Fibroblast of villous mesenchyme (primary cell): ENCODE measurements at regions not wholly inside any gene's neighbourhood (a gene's known extent, or its start where the extent isn't known, plus 50 kb on each side); places are given as distances from the start of the nearest gene placed in this dataset.
"Not testable (repeated sequence)": the region's sequence is repeated elsewhere in the genome, so short reads cannot be mapped to it uniquely, and the experiment has no call there.

Experiments used
- DNase-seq: peaks from one replicate; pipeline ENCODE4 v3.0.0-alpha.2; 2010; ENCODE audit warnings: low read depth
- H3K4me3 ChIP-seq: 2 replicates; pipeline ENCODE4 v1.5.1; 2011; ENCODE audit warnings: low read depth, mild to moderate bottlenecking, low read length
- TF ChIP-seq, protein P1 (sequence below): IDR thresholded peaks from 2 replicates; pipeline ENCODE4 v1.5.1; 2012; ENCODE audit warnings: low read depth, mild to moderate bottlenecking, low read length; ENCODE audit not compliant: insufficient read depth

GRCh38 chr2:95760806-95761525, 169.2 kb downstream of the TRIM43 start:
- DNase-seq = peak; percentile 83
- TF ChIP-seq, protein P1, sequence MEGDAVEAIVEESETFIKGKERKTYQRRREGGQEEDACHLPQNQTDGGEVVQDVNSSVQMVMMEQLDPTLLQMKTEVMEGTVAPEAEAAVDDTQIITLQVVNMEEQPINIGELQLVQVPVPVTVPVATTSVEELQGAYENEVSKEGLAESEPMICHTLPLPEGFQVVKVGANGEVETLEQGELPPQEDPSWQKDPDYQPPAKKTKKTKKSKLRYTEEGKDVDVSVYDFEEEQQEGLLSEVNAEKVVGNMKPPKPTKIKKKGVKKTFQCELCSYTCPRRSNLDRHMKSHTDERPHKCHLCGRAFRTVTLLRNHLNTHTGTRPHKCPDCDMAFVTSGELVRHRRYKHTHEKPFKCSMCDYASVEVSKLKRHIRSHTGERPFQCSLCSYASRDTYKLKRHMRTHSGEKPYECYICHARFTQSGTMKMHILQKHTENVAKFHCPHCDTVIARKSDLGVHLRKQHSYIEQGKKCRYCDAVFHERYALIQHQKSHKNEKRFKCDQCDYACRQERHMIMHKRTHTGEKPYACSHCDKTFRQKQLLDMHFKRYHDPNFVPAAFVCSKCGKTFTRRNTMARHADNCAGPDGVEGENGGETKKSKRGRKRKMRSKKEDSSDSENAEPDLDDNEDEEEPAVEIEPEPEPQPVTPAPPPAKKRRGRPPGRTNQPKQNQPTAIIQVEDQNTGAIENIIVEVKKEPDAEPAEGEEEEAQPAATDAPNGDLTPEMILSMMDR = no peak
- H3K4me3 ChIP-seq = no peak overlapping the region

DNA sequence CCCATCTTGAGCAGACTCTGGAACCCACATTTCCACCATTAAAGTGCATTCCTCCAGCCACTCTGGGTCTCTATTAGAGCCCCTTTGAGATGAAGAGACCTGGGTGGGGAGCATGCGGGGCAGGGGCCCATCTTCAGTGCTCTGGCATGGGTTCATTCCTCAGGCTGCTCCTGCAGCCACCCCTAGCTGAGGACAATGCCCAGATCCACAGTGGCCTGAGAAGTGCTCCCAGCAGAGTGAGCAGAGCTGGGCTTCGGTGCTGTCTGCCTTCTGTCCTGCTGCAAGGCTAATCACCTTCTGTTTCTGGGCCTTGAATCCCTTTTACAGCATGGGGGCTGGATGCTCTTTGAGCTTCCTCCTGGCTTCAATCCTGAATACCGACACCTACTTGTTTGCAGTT, 169.8 kb downstream of the TRIM43 start:
- no peak for DNase-seq
- TF ChIP-seq, protein P1 = no peak
- H3K4me3 ChIP-seq = no peak overlapping the region

DNA sequence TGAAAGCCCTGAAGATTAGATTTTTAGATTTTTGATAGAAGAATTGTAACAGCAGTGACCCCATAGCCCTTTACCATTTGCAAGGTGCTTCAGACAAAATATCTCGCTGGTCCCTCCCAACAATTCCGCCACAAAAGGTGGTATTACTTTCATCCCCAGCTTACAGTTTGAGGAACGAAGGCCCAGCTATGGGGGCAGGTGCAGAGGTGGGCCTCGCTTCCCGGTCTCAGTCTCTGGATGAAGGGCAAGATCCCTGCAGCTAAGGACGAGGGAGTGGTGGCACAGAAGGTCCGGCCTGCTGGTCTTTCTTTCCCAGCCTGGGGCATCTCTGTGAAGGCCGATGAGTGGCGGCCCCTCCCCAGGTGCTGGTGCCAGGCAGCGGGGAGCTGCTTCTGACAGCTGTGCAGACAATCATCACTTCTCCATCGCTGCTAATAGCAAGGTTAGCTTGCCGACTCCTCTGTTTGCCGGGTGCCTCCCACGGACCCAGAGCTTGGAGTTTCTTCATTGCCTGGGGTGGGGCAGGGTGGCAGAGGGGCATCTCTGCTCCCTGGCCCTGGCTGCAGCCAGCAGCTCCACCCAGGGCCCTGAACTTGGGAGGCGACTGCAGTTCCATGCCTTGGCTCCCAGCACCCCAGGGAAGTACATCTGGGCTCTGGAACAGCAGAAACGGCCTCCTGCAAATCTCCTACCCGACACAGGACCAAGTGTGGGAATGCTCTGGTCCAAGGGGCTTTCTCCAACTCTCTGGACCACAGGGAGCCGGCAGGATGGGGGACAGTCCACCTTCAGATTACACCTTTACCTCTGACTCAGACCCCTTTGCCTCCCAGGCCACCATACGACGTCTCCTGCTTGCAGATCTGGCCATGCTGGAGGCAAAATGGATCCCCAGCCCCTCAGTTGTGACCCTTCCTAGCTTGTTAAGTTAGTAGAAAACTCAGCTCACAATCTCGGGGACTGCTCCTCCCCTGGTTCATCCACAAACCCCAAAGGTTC, 170.5 kb downstream of the TRIM43 start:
- DNase-seq, H3K4me3 ChIP-seq: not testable (repeated sequence)

GRCh38 chr2:95763074-95763473, 171.3 kb downstream of the TRIM43 start:
- peak; percentile 10 for DNase-seq
- H3K4me3 ChIP-seq = not testable (repeated sequence)

DNA sequence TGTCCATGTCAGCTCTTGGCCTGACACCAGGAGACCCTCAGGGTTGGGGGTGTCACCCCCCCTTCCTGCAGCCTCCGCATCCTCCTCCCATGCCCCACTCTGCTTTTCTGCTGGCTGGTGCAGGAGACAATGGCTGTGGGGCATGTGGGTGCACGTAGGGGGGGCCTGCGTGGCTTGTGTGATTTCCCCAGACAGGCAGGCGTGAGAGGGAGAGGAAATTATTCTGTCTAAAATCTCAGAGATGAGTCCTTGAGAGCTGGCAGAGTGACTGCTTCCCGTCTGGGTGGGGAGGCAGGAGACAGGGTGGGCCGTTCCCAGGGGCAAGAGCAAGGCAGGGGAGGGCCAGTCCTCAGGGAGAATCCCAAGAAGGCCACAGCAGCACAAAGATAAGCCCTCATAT, 173.2 kb downstream of the TRIM43 start:
- not testable (repeated sequence) for H3K4me3 ChIP-seq, DNase-seq

DNA sequence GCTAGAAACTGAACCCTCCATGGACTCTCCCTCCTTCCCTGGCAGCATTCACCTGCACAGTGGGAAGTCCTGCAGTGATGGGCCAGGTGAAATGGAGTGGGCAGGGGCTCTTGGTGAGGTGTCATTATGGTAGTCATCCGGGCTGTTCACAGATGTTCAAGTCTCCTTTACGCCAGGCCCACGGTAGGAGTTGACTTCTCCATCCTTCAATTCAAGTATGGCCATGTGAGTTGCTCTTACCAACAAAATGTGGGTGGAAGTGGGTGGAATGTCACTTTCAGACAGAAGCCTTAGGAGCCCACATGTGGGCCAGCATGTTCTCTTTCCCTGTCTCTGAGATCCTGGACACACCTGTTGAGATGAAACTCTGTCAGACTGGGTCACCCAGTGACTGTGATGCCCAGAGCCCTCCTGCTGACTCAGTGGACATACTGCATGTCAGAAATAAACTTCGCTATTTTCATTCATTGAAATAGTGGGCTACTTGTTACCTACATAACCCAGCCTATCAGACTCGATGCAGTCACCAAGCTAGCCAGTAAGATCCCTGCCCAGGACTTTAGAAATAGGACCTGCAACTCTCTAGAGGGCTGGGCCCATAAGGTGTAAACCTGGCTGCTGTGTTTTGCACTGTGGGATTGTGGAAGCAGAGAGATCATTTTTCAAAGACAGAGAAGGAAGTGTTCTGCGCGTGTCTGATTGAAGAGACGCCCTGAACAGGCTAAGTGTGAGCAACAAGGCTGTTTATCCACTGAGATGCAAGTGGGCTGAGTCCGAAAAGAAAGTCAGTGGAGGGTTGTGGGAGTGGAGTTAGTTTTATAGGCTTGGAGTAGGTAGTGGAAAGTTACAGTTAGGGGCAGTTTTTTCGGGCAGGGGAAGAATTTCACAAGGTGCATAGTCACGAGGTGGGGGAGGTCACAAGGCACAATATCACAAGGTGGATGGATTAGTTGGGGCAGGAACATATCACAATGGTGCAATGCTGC, 174.4 kb downstream of the TRIM43 start:
- DNase-seq, H3K4me3 ChIP-seq: not testable (repeated sequence)

- not testable (repeated sequence) for H3K4me3 ChIP-seq, DNase-seq
Measured at GRCh38 chr2:95767531-95767930, 175.7 kb downstream of the TRIM43 start.

DNA sequence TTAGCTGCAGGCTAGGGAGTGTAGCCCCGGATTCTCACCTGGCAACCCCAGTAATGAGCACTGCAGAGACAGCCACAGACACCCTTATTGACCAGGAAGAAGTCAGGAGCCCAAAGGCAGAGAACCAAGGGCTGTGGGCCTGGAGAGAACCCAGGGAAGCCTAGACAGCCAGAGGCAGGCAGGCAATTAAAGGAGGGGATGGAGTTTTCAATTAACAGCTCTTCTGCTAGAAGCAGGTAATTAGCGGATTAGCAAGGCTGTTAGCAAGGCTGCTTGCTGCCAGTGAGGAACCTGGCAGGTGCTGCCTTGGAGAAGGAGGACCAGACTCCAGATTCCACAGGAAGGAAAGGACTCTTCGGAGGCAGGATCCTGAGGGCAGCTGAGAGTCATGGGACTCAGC, 176.1 kb downstream of the TRIM43 start:
- not testable (repeated sequence) for H3K4me3 ChIP-seq, DNase-seq

GRCh38 chr2:95769256-95769655, 177.5 kb downstream of the TRIM43 start:
- DNase-seq, H3K4me3 ChIP-seq: not testable (repeated sequence)

DNA sequence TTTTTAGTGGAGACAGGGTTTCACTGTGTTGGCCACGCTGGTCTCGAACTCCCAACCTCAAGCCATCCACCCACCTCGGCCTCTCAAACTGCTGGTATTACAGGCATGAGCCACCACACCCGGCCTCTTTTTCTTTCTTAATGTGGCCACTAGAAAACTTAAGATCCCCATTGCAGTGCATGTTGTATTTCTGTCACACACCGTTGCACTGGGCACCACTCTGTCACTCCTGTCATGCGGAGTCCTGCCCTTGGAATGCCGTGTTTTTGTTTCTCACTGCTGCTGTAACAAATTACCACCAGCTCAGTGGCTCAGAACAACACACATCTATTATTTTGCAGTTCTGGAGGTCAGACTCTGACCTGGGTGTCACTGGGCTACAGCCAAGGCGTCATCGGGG, 178.9 kb downstream of the TRIM43 start:
- DNase-seq, H3K4me3 ChIP-seq: not testable (repeated sequence)

GRCh38 chr2:95774322-95775192, 182.8 kb downstream of the TRIM43 start:
- not testable (repeated sequence) for DNase-seq, H3K4me3 ChIP-seq

DNA sequence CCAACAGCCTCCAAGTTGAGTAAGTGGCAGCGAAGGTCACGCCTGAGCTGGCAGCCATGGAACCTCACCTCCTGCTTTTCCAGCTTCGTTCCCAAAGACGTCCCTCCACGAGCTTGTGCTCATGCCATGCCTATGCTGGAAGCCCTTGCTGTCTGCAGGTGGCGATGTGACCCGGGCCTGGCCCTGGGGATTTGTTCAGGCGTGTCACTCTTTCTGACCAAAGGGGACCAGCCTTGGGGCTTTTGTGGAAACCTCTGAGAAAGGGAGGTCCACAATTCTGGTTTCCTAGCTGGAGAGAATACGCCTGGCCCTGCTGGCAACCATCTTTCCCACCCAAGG, 183.4 kb downstream of the TRIM43 start:
- not testable (repeated sequence) for DNase-seq, H3K4me3 ChIP-seq
